OCI-LY3 (cell line): ENCODE measurements at regions not wholly inside any gene's neighbourhood (a gene's known extent, or its start where the extent isn't known, plus 50 kb on each side); places are given as distances from the start of the nearest gene placed in this dataset.

ENCODE experiments used
- H2AFZ ChIP-seq: fragments of 200-600, 300-600 bp; shearing (Covaris generic); 2 replicates; pipeline ENCODE4 v1.6.0; 2014; ENCODE audit warnings: antibody characterized with exemption, low read depth, low read length
- H3K27ac ChIP-seq: fragments of 200-600, 300-600 bp; sonication (generic); 2 replicates; pipeline ENCODE4 v1.5.1; 2014; ENCODE audit warnings: mild to moderate bottlenecking, low read length, moderate library complexity, mixed read lengths
- H3K27me3 ChIP-seq: fragments of 200-600, 300-600 bp; sonication (generic); 2 replicates; pipeline ENCODE4 v1.6.1; 2014; ENCODE audit warnings: low read depth, low read length, mixed read lengths
- H3K36me3 ChIP-seq: fragments of 200-600, 300-600 bp; sonication (generic); replicated peaks from 2 replicates; pipeline ENCODE3; 2014; ENCODE audit warnings: low read depth, low read length, mixed read lengths
- H3K4me1 ChIP-seq: fragments of 300-600, 200-600 bp; sonication (generic); 2 replicates; pipeline ENCODE4 v1.6.1; 2014; ENCODE audit warnings: low read length, mixed read lengths
- H3K4me2 ChIP-seq: fragments of 200-600, 300-600 bp; sonication (generic); 2 replicates; pipeline ENCODE4 v1.6.1; 2014; ENCODE audit warnings: low read length, mixed read lengths
- H3K4me3 ChIP-seq: fragments of 300-600, 200-600 bp; sonication (generic); 2 replicates; pipeline ENCODE4 v1.5.1; 2014; ENCODE audit warnings: antibody characterized with exemption, mild to moderate bottlenecking, low read length, moderate library complexity
- H3K79me2 ChIP-seq: fragments of 300-600, 200-600 bp; shearing (Covaris generic); 2 replicates; pipeline ENCODE4 v1.6.1; 2014; ENCODE audit warnings: mild to moderate bottlenecking, low read length, mixed read lengths
- H3K9ac ChIP-seq: fragments of 300-600, 200-600 bp; shearing (Covaris generic); 2 replicates; pipeline ENCODE4 v1.6.0; 2014; ENCODE audit warnings: mild to moderate bottlenecking, low read length, moderate library complexity
- H3K9me3 ChIP-seq: fragments of 200-600, 300-600 bp; shearing (Covaris generic); 2 replicates; pipeline ENCODE4 v1.6.1; 2014; ENCODE audit warnings: low read length, mixed read lengths; ENCODE audit not compliant: insufficient read depth
- H4K20me1 ChIP-seq: fragments of 200-600, 300-600 bp; sonication (generic); 2 replicates; pipeline ENCODE4 v1.6.1; 2016; ENCODE audit warnings: low read length, mixed read lengths; ENCODE audit not compliant: insufficient read depth
- EZH2phosphoT487 ChIP-seq: fragments of 200-600 bp; shearing (Covaris generic); IDR thresholded peaks from 2 replicates; pipeline ENCODE4 v1.6.1; 2018; ENCODE audit warnings: antibody characterized with exemption, mixed run types, low read depth
- TF ChIP-seq, protein P1 (sequence below): fragments of 200-600, 300-600 bp; sonication (generic); IDR thresholded peaks from 2 replicates; pipeline ENCODE4 v1.5.1; 2014; ENCODE audit warnings: antibody characterized with exemption, low read length, low read depth

DNA sequence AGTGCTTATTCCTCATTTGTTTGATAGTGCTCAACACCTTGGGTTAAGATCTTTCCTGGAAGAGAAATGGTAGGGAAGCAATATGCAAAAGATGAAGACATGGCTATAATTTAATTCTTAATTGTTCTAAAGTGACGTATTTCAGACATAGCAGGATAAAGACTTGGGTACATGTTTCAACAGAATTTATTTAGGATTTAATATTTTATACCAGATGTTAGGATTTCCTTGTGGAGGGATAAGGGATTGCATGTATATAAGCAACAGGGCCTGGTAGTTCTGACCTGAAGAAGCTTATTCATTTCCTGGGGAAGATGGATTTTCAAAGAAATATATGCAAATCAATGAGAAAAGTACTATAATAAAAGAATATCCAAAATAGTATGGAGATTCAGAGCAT lies 163.8 kb downstream of the FAT3 start:
- Histone ChIP-seq H3K9ac (no peak overlapping the region), H2AFZ (no peak overlapping the region), H3K4me2 (no peak overlapping the region), H3K36me3 (no peaks in the 10 kb centered on the region), H3K9me3 (no peaks in the 10 kb centered on the region), H3K27ac (no peak overlapping the region), H4K20me1 (no peaks in the 10 kb centered on the region), H3K27me3 (no peaks in the 10 kb centered on the region), H3K4me3 (no peak overlapping the region), H3K79me2 (no peaks in the 10 kb centered on the region), H3K4me1 (peaks cover 16% of the 10 kb centered on the region)
- no peak for TF ChIP-seq EZH2phosphoT487
- TF ChIP-seq, protein P1, sequence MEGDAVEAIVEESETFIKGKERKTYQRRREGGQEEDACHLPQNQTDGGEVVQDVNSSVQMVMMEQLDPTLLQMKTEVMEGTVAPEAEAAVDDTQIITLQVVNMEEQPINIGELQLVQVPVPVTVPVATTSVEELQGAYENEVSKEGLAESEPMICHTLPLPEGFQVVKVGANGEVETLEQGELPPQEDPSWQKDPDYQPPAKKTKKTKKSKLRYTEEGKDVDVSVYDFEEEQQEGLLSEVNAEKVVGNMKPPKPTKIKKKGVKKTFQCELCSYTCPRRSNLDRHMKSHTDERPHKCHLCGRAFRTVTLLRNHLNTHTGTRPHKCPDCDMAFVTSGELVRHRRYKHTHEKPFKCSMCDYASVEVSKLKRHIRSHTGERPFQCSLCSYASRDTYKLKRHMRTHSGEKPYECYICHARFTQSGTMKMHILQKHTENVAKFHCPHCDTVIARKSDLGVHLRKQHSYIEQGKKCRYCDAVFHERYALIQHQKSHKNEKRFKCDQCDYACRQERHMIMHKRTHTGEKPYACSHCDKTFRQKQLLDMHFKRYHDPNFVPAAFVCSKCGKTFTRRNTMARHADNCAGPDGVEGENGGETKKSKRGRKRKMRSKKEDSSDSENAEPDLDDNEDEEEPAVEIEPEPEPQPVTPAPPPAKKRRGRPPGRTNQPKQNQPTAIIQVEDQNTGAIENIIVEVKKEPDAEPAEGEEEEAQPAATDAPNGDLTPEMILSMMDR = peak; percentile 8; the same call in 1 of the 2 replicates

DNA sequence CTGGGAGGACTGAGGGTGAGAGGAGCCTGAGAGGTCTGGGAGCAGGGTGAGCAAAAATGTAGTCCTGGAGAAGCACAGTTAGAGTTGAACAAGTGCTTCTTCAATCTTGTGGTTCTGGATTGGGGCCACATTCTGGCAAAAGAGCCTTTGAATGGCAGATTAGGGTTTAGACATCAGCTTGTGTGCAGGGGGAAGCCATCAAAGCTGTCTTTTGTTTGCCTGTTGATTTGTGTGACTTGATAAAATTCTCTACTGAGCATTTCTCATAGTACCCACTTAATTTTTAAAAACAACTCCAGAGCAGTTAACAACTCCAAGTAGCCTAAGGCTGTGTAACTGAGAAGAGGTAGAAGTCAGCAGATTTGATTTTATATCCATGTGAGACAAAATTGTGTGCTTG lies 166.2 kb downstream of the FAT3 start:
- H3K9me3 ChIP-seq = no peaks in the 10 kb centered on the region
- H3K27ac ChIP-seq = no peak overlapping the region
- no peak overlapping the region for H3K4me3 ChIP-seq
- no peaks in the 10 kb centered on the region for H3K79me2 ChIP-seq
- no peak overlapping the region for H3K4me2 ChIP-seq
- H2AFZ ChIP-seq = no peak overlapping the region
- H3K36me3 ChIP-seq = no peaks in the 10 kb centered on the region
- no peak overlapping the region for H3K9ac ChIP-seq
- no peaks in the 10 kb centered on the region for H3K27me3 ChIP-seq
- TF ChIP-seq, protein P1 = no peak
- no peak for TF ChIP-seq EZH2phosphoT487
- no peaks in the 10 kb centered on the region for H4K20me1 ChIP-seq
- H3K4me1 ChIP-seq = 0 out of 2 replicates have a peak, but pooled peaks cover 3% of the 10 kb centered on the region

DNA sequence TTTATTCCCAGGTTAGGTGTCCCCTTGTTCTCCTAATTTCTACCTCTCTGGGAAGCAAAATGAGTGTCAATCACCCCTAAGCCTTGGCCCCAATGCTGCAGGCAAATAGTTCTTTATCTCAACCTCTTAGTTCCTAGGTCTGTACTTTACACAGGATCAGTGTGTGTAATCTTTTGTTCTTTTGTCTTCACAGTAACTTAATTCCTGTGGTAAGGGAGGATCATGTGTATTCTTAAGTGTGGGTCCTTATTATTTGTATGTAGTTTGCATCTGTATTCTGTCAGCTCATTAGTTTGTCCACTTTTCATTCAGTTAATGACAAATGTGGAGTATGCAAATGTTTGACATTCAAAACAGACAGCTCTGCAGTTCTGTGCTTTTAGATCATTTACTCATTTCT lies 166.7 kb downstream of the FAT3 start:
- no peak for TF ChIP-seq EZH2phosphoT487
- TF ChIP-seq, protein P1 = no peak
- 0 out of 2 replicates have a peak, but pooled peaks cover 3% of the 10 kb centered on the region for H3K4me1 ChIP-seq
- H3K9ac ChIP-seq = no peak overlapping the region
- H2AFZ ChIP-seq = no peak overlapping the region
- H3K27me3 ChIP-seq = no peaks in the 10 kb centered on the region
- H3K4me3 ChIP-seq = no peak overlapping the region
- H4K20me1 ChIP-seq = no peaks in the 10 kb centered on the region
- no peaks in the 10 kb centered on the region for H3K9me3 ChIP-seq
- H3K4me2 ChIP-seq = no peak overlapping the region
- H3K36me3 ChIP-seq = no peaks in the 10 kb centered on the region
- H3K79me2 ChIP-seq = no peaks in the 10 kb centered on the region
- H3K27ac ChIP-seq = no peak overlapping the region

DNA sequence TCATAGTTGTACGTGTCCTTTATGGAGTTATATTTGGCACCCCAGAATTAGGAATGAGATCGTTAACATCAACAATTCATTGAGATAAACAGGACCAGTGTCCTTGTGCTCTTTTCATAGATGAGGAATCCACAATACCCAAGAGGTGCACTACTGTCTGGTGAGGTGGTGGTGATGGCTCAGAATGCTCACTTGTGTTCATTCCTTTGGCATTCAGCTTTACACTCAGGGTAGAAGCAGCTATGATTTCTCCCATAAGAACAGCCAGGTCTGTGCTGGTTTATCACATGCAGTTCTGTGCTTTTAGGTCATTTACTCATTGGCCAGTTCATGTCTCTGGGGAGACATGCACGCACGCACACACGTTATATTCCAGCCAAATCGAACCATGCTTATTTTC lies 167.2 kb downstream of the FAT3 start:
- no peaks in the 10 kb centered on the region for H4K20me1 ChIP-seq
- no peak for TF ChIP-seq EZH2phosphoT487
- TF ChIP-seq, protein P1 = no peak
- H3K27ac ChIP-seq = no peak overlapping the region
- no peaks in the 10 kb centered on the region for H3K9me3 ChIP-seq
- no peak overlapping the region for H3K4me2 ChIP-seq
- no peaks in the 10 kb centered on the region for H3K36me3 ChIP-seq
- no peak overlapping the region for H3K4me3 ChIP-seq
- H3K9ac ChIP-seq = no peak overlapping the region
- 0 out of 2 replicates have a peak, but pooled peaks cover 3% of the 10 kb centered on the region for H3K4me1 ChIP-seq
- H2AFZ ChIP-seq = no peak overlapping the region
- H3K79me2 ChIP-seq = no peaks in the 10 kb centered on the region
- H3K27me3 ChIP-seq = no peaks in the 10 kb centered on the region
